Heart right ventricle (tissue), 16 donors: ENCODE measurements at regions not wholly inside any gene's neighbourhood (a gene's known extent, or its start where the extent isn't known, plus 50 kb on each side); places are given as distances from the start of the nearest gene placed in this dataset.

Experiments used
- ATAC-seq, 8 donors: fragments of 200-7000 bp; cut with Tn5 transposase; one replicate each; pipeline ENCODE4 v1.9.1; 2020; ENCODE audit warnings: mild to moderate bottlenecking in 8 of 8, moderate library complexity in 8 of 8, moderate number of reproducible peaks in 1 of 8
- DNase-seq, 2 donors: peaks; one replicate each; pipeline ENCODE4 v3.0.0-alpha.2; 2020
- H3K27ac ChIP-seq, 10 donors: fragments of 200-600 bp; sonication (generic) in 2 of 10; one replicate each; pipeline versions ENCODE4 v1.5.0 to v1.8.0; 2020 to 2022; ENCODE audit warnings: mild to moderate bottlenecking in 3 of 10
- H3K27me3 ChIP-seq, 7 donors: fragments of 200-600 bp; one replicate each; pipeline ENCODE4 v1.8.0; 2021 to 2022; ENCODE audit warnings: mild to moderate bottlenecking in 2 of 7
- H3K36me3 ChIP-seq, 9 donors: fragments of 200-600 bp; sonication (generic) in 1 of 9; one replicate each; pipeline versions ENCODE4 v1.5.0 to v1.8.0; 2020 to 2022; ENCODE audit warnings: mild to moderate bottlenecking in 2 of 9
- H3K4me1 ChIP-seq, 9 donors: fragments of 200-600 bp; sonication (generic) in 1 of 9; one replicate each; pipeline versions ENCODE4 v1.5.0 to v1.8.0; 2020 to 2022; ENCODE audit warnings: mild to moderate bottlenecking in 4 of 9
- H3K4me3 ChIP-seq, 10 donors: fragments of 200-600 bp; sonication (generic) in 2 of 10; one replicate each; pipeline versions ENCODE4 v1.5.0 to v1.8.0; 2020 to 2022; ENCODE audit warnings: mild to moderate bottlenecking in 7 of 10, moderate library complexity in 2 of 10
- H3K9me3 ChIP-seq, 11 donors: fragments of 200-600 bp in 10 of 11; sonication (generic) in 2 of 11; one replicate each; pipeline versions ENCODE4 v1.5.0 to v1.8.0; 2013 to 2022; ENCODE audit warnings: mild to moderate bottlenecking in 2 of 11, control low read depth in 1 of 11, moderate library complexity in 1 of 11
- WGBS, 2 donors: extraction: QIAGEN DNeasy Blood & Tissue Kit; methylation state at CpG; one replicate each; pipeline ENCODE4 v1.1.7; 2013; ENCODE audit warnings: inconsistent platforms in 1 of 2; 5-methylcytosine and 5-hydroxymethylcytosine counted together
- intact Hi-C, 10 donors: fragments of 100-400 bp; cut with DNase I; formaldehyde crosslinking; loops; one replicate each; pipeline versions ENCODE4 v1.11.1 to v1.14.2; 2022
- TF ChIP-seq, protein P1 (sequence below), 9 donors: fragments of 200-600 bp; sonication (generic) in 2 of 9; IDR thresholded peaks; one replicate each; pipeline versions ENCODE4 v1.5.0 to v1.8.0; 2021 to 2022; ENCODE audit warnings: antibody characterized with exemption in 9 of 9, mild to moderate bottlenecking in 5 of 9, moderate library complexity in 1 of 9
- donor health status: Arrhythmogenic right ventricular cardiomyopathy.
- donor health status: ischemic (EF 13 %, LVEDD 7.1; RV severe dilation, severe dysfunction).
- donor health status: healthy with polysubstance abuse.
- donor health status: DM: no; HTN: yes; CAD: no.
- donor health status: DM: no; HTN: no; CAD: no.
- donor health status: ischemic (EF 25% LVEDD 6.9; RV normal size, moderate dysfunction).
- donor health status: ischemic (EF 25% LVEDD 5.7; RV mildly dilated, moderate dysfunction).
- donor health status: healthy.
- donor health status: DM: yes; HTN: yes; CAD: no.
- donor health status: Ischemic cardiomyopathy.
- donor health status: ischemic (EF 35%, LVEDD 5.7; RV mildly dilated, moderate dysfunction).
- donor health status: nonischemic (EF 11% LVEDD 7.7; RV severe dilation, severe dysfunction).
- donor health status: DM: yes; HTN: yes; CAD: no.
- donor health status: PGD.
- donor health status: ischemic (EF 29% LVEDD 5.4; RV normal size, mild dysfunction).
- donor health status: nonischemic (EF 23%, LVEDD 6.1; RV moderate dilation, normal function).

- Histone ChIP-seq H3K36me3 (no peaks in the 10 kb centered on the region), H3K4me3 (no peak overlapping the region), H3K27me3 (no peaks in the 10 kb centered on the region), H3K4me1 (peaks cover 0 to 33% (median 25%) of the 10 kb centered on the region in 9 donors), H3K9me3 (peaks cover 0 to 18% (median 5%) of the 10 kb centered on the region in 11 donors), H3K27ac (peak overlapping the region in 9 of 10 donors; percentile 1 to 77 (median 56))
- ATAC-seq (peak; percentile 51 to 91 (median 79)), DNase-seq (peak in 1 of 2 donors; percentile 25)
- intact Hi-C loops = no loop called here
- WGBS, 2 donors = 32 to 43% methylated on average over 3 of the region's 3 CpGs
- TF ChIP-seq, protein P1, sequence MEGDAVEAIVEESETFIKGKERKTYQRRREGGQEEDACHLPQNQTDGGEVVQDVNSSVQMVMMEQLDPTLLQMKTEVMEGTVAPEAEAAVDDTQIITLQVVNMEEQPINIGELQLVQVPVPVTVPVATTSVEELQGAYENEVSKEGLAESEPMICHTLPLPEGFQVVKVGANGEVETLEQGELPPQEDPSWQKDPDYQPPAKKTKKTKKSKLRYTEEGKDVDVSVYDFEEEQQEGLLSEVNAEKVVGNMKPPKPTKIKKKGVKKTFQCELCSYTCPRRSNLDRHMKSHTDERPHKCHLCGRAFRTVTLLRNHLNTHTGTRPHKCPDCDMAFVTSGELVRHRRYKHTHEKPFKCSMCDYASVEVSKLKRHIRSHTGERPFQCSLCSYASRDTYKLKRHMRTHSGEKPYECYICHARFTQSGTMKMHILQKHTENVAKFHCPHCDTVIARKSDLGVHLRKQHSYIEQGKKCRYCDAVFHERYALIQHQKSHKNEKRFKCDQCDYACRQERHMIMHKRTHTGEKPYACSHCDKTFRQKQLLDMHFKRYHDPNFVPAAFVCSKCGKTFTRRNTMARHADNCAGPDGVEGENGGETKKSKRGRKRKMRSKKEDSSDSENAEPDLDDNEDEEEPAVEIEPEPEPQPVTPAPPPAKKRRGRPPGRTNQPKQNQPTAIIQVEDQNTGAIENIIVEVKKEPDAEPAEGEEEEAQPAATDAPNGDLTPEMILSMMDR (IDR thresholded peaks at IDR 0.05) = no peak
Measured at GRCh38 chr12:67471810-67472209, 176.7 kb upstream of the DYRK2 start.

DNA sequence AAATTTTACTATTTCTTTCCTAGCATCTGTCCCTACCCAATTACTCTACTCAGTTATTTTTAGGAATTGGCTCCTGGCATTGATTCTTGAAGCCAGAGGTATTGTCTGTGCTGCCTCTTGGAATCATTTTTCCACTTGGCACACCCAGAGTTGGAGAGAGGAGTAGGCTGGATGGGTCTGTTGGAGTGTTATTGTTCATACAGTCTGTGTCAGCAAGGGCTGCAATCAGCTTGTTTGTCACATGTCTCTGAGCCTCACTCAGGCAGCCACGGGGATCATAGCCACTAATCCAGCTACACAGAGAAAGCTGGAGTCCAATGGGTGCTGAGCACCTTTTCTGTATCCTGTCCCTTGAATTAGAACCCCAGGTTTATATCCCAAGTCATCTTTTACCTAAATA lies 176.0 kb upstream of the DYRK2 start:
- WGBS, 2 donors = 20% methylated on average over 1 of the region's 1 CpG
- intact Hi-C loops = no loop called here

GRCh38 chr12:67474934-67475620 lies 173.5 kb upstream of the DYRK2 start:
- intact Hi-C loops = no loop called here
- 95% methylated on average over 3 of the region's 3 CpGs for WGBS, 2 donors
- DNase-seq (no peak), ATAC-seq (no peak)
- Histone ChIP-seq H3K4me3 (no peak overlapping the region), H3K27ac (no peak overlapping the region), H3K36me3 (no peaks in the 10 kb centered on the region), H3K27me3 (no peaks in the 10 kb centered on the region), H3K4me1 (peaks cover 0 to 27% (median 21%) of the 10 kb centered on the region in 9 donors), H3K9me3 (no peaks in the 10 kb centered on the region)
- TF ChIP-seq, protein P1 (IDR thresholded peaks at IDR 0.05) = no peak

More for the DNA sequence above, 176.0 kb upstream of the DYRK2 start:
- peak in 1 of 2 donors; percentile 65 for DNase-seq
- Histone ChIP-seq H3K4me1 (peaks cover 0 to 33% (median 25%) of the 10 kb centered on the region in 9 donors), H3K36me3 (no peaks in the 10 kb centered on the region), H3K27ac (peak overlapping the region in 8 of 10 donors; percentile 28 to 77 (median 54)), H3K27me3 (no peaks in the 10 kb centered on the region), H3K9me3 (peaks cover 0 to 10% (median 1%) of the 10 kb centered on the region in 11 donors), H3K4me3 (no peak overlapping the region)
- ATAC-seq = peak; percentile 85 to 96 (median 94)
- TF ChIP-seq, protein P1 (IDR thresholded peaks at IDR 0.05) = no peak

DNA sequence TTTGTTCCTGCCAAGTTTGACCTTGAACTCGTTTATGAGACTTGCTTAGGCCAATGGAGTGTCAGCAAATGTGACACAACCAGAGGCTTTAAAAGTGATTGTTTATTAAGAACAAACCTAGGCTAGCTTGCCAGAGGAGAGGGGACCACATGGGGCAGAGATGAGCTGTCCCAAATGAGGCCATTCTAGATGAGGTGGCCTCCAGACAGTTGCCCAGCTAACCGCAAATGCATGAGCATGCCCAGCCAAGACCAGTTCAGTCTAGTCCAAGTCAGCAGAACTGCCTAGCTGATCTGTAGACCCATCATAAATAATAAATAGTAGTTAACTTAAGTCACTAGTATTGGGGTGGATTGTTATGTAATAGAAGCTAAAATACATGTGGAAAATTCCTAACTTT lies 172.8 kb upstream of the DYRK2 start:
- H3K27ac ChIP-seq = no peak overlapping the region
- TF ChIP-seq, protein P1 (IDR thresholded peaks at IDR 0.05) = no peak
- H3K9me3 ChIP-seq = no peaks in the 10 kb centered on the region
- H3K4me3 ChIP-seq = no peak overlapping the region
- intact Hi-C loops = no loop called here
- H3K36me3 ChIP-seq = no peaks in the 10 kb centered on the region
- ATAC-seq (no peak), DNase-seq (no peak)
- 62 to 63% methylated on average over 2 of the region's 2 CpGs for WGBS, 2 donors
- H3K4me1 ChIP-seq = peaks cover 0 to 23% (median 18%) of the 10 kb centered on the region in 9 donors
- H3K27me3 ChIP-seq = no peaks in the 10 kb centered on the region
